BLaER1 treated with 17β-estradiol and CSF1 and Interleukin-3, amounts not matched to agents 10 nM and 100 nM (cell line): ENCODE measurements at regions not wholly inside any gene's neighbourhood (a gene's known extent, or its start where the extent isn't known, plus 50 kb on each side); places are given as distances from the start of the nearest gene placed in this dataset.

Source experiments
- H3K27ac ChIP-seq, 11 experiments: shearing (Covaris generic); formaldehyde crosslinking; 2 replicates each; pipeline ENCODE4 v1.8.1; 2022
- H3K27me3 ChIP-seq, 11 experiments: shearing (Covaris generic); formaldehyde crosslinking; 2 replicates each; pipeline ENCODE4 v1.8.1; 2022
- H3K36me3 ChIP-seq, 11 experiments: shearing (Covaris generic); formaldehyde crosslinking; 2 replicates each; pipeline ENCODE4 v1.8.1; 2022
- H3K4me1 ChIP-seq, 10 experiments: shearing (Covaris generic); formaldehyde crosslinking; 2 replicates each; pipeline ENCODE4 v1.8.1; 2022
- H3K4me2 ChIP-seq, 11 experiments: shearing (Covaris generic); formaldehyde crosslinking; 2 replicates each; pipeline ENCODE4 v1.8.1; 2022
- H3K4me3 ChIP-seq, 10 experiments: shearing (Covaris generic); formaldehyde crosslinking; 2 replicates each; pipeline ENCODE4 v1.8.1; 2022
- H3K9ac ChIP-seq, 11 experiments: shearing (Covaris generic); formaldehyde crosslinking; 2 replicates each; pipeline ENCODE4 v1.8.1; 2022
- H3K9me3 ChIP-seq, 11 experiments: shearing (Covaris generic); formaldehyde crosslinking; replicated peaks in 1 of 11; 2 replicates each; pipeline ENCODE4 v1.8.1; 2022
- H4K20me1 ChIP-seq, 11 experiments: shearing (Covaris generic); formaldehyde crosslinking; 2 replicates each; pipeline ENCODE4 v1.8.1; 2022
- Cebpa-rat ChIP-seq, 11 experiments: shearing (Covaris generic); IDR thresholded peaks; 2 replicates each; pipeline ENCODE4 v1.8.1; 2022

DNA sequence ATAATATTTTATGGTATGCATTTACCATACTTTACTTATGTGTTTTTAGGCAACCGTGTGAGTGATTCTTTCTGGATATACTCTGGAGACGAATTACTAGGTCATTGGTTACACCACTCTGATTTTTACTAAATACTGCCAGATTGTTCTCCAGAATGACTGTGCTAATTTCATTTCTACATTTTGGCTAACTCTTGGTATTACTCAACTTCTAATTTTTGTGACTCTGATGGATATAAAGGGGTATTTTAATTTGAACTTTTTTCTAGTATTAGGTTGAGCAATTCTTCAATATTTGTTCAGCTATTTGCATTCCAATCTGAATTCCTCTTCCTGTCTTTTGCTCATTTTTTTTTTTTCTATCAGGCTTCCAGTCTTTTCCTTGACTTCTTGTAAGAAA, 223.6 kb downstream of the MDFIC start:
- Histone ChIP-seq H3K36me3 (no peaks in the 10 kb centered on the region), H4K20me1 (no peaks in the 10 kb centered on the region), H3K27ac (peak overlapping the region in 5 of 11 experiments; percentile 13 to 71 (median 40); a peak in 8 of 22 replicates), H3K4me3 (no peak overlapping the region), H3K9me3 (peaks cover 0 to 10% (median 0%) of the 10 kb centered on the region in 11 experiments; a peak in 5 of 22 replicates), H3K9ac (no peak overlapping the region), H3K27me3 (no peaks in the 10 kb centered on the region), H3K4me2 (peak overlapping the region in 4 of 11 experiments; percentile 8 to 68 (median 32); a peak in 7 of 22 replicates), H3K4me1 (peaks cover 0 to 34% (median 2%) of the 10 kb centered on the region in 10 experiments; a peak in 6 of 20 replicates)
- no peak for TF ChIP-seq Cebpa-rat (IDR thresholded peaks at IDR 0.05)

- H3K36me3 ChIP-seq = no peaks in the 10 kb centered on the region
- no peak overlapping the region for H3K27ac ChIP-seq
- no peaks in the 10 kb centered on the region for H4K20me1 ChIP-seq
- no peak overlapping the region for H3K9ac ChIP-seq
- H3K4me2 ChIP-seq = no peak overlapping the region
- H3K4me3 ChIP-seq = no peak overlapping the region
- H3K9me3 ChIP-seq = peaks cover 0 to 18% (median 2%) of the 10 kb centered on the region in 11 experiments; a peak in 5 of 22 replicates
- H3K4me1 ChIP-seq = peaks cover 24 to 41% (median 27%) of the 10 kb centered on the region in 10 experiments
- TF ChIP-seq Cebpa-rat (IDR thresholded peaks at IDR 0.05) = no peak
- H3K27me3 ChIP-seq = no peaks in the 10 kb centered on the region
These were observed 215.9 kb downstream of the MDFIC start for GRCh38 chr7:115137816-115138215.

DNA sequence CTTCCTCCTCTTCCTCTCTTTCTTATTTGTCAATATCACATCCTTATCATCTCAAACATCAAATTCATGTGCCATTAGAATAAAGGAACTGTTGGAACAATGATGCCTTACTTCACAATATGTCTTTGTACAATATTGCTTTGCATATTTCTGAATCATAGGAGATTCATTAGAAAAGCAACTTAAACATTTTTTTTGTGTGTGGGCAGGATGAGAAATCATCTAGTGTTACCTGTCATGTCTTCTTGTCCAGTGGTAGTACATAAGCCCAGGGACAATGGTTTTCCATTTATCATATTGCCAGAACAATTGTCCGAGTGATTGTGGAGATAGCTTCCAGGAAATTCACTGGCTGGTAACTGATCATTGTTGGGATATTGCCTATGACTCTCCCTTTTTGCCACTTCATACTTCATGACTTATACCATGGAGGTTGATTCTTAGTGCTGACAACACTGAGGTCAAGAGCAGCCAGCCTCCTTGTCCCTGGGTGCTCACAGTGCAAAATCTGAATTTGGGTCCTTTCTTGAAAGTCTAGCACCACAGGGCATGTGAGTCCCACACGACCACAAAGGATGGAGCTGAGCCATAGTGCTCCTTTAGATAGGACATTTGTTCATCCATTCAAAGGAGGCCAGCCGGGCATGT, 215.0 kb downstream of the MDFIC start:
- H3K4me1 ChIP-seq = peaks cover 24 to 50% (median 27%) of the 10 kb centered on the region in 10 experiments
- no peak overlapping the region for H3K9ac ChIP-seq
- no peaks in the 10 kb centered on the region for H4K20me1 ChIP-seq
- no peak overlapping the region for H3K27ac ChIP-seq
- H3K27me3 ChIP-seq = no peaks in the 10 kb centered on the region
- no peak for TF ChIP-seq Cebpa-rat (IDR thresholded peaks at IDR 0.05)
- H3K4me3 ChIP-seq = no peak overlapping the region
- H3K4me2 ChIP-seq = peak overlapping the region; percentile 48 to 80 (median 70); a peak in 19 of 22 replicates
- H3K36me3 ChIP-seq = no peaks in the 10 kb centered on the region
- H3K9me3 ChIP-seq = peaks cover 0 to 22% (median 4%) of the 10 kb centered on the region in 11 experiments; a peak in 5 of 22 replicates

DNA sequence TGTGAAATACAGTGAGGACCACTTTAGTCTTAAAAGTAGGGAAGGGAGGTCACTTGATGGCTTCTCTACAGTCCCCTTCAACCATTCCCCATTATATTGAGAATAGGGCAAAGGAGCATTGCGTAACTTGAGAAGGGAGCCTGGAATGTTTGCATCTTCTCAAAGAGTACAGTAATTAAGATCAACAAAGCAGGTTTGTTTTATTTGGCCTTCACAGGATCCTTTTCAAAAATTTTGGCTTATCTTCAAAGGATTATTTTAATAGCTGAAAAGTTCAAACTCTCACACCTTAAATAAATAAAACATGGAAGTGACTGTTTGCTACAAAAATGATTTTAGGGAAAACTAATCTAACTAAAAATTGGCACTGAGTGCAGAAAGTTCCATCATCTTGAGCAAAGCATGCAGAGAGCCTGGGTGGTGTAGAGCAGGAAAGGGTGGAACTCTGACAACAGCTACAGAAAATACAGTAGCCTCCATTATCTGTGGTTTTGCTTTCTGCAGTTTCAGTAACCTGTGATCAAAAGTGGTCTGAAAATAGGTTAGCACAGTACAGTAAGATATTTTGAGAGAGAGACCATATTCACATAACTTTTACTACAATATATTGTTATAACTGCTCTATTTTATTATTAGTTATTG, 214.0 kb downstream of the MDFIC start:
- no peaks in the 10 kb centered on the region for H3K36me3 ChIP-seq
- H3K4me2 ChIP-seq = peak overlapping the region; percentile 48 to 80 (median 70)
- no peaks in the 10 kb centered on the region for H3K27me3 ChIP-seq
- peaks cover 0 to 22% (median 4%) of the 10 kb centered on the region in 11 experiments; a peak in 5 of 22 replicates for H3K9me3 ChIP-seq
- H3K4me1 ChIP-seq = peaks cover 24 to 50% (median 27%) of the 10 kb centered on the region in 10 experiments
- H4K20me1 ChIP-seq = no peaks in the 10 kb centered on the region
- H3K9ac ChIP-seq = no peak overlapping the region
- H3K27ac ChIP-seq = peak overlapping the region in 1 of 11 experiments; percentile 3; a peak in 1 of 22 replicates
- H3K4me3 ChIP-seq = no peak overlapping the region
- TF ChIP-seq Cebpa-rat (IDR thresholded peaks at IDR 0.05) = peak in 2 of 11 experiments; percentile 22 to 41; a peak in 1 of 22 replicates

GRCh38 chr7:115135146-115135545, 213.3 kb downstream of the MDFIC start:
- no peaks in the 10 kb centered on the region for H4K20me1 ChIP-seq
- H3K4me3 ChIP-seq = no peak overlapping the region; a peak in 1 of 20 replicates
- no peaks in the 10 kb centered on the region for H3K27me3 ChIP-seq
- H3K4me1 ChIP-seq = peaks cover 24 to 50% (median 27%) of the 10 kb centered on the region in 10 experiments
- peak overlapping the region; percentile 48 to 80 (median 70); a peak in 21 of 22 replicates for H3K4me2 ChIP-seq
- peak overlapping the region in 3 of 11 experiments; percentile 3 to 26 (median 26); a peak in 3 of 22 replicates for H3K27ac ChIP-seq
- no peaks in the 10 kb centered on the region for H3K36me3 ChIP-seq
- H3K9me3 ChIP-seq = peaks cover 0 to 17% (median 2%) of the 10 kb centered on the region in 11 experiments; a peak in 5 of 22 replicates
- no peak overlapping the region for H3K9ac ChIP-seq
- TF ChIP-seq Cebpa-rat (IDR thresholded peaks at IDR 0.05) = no peak

DNA sequence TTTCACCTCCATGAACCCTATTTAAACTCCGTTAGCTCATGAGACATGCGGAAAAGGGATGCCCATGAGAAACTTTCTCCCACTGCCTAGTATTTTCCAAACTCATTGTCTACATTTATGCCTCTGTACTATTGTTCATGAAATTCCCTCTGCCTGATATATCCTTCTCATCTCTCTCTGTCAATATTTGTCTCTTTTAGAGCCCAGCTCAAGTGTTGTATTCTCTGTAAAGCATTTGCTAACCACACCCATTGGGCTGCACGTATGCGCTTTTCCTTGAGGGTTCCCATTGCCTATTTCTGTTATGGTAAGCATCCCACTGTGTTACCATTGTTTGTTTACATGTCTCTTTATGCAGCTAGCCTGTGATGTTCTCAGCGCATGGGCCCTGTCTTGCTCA, 211.4 kb downstream of the MDFIC start:
- no peak overlapping the region for H3K4me3 ChIP-seq
- H3K27ac ChIP-seq = no peak overlapping the region
- H3K9ac ChIP-seq = no peak overlapping the region
- H3K4me1 ChIP-seq = peaks cover 24 to 50% (median 27%) of the 10 kb centered on the region in 10 experiments
- H3K4me2 ChIP-seq = no peak overlapping the region
- no peaks in the 10 kb centered on the region for H4K20me1 ChIP-seq
- no peaks in the 10 kb centered on the region for H3K27me3 ChIP-seq
- H3K9me3 ChIP-seq = peaks cover 0 to 12% (median 0%) of the 10 kb centered on the region in 11 experiments; a peak in 1 of 22 replicates
- TF ChIP-seq Cebpa-rat (IDR thresholded peaks at IDR 0.05) = no peak
- no peaks in the 10 kb centered on the region for H3K36me3 ChIP-seq

DNA sequence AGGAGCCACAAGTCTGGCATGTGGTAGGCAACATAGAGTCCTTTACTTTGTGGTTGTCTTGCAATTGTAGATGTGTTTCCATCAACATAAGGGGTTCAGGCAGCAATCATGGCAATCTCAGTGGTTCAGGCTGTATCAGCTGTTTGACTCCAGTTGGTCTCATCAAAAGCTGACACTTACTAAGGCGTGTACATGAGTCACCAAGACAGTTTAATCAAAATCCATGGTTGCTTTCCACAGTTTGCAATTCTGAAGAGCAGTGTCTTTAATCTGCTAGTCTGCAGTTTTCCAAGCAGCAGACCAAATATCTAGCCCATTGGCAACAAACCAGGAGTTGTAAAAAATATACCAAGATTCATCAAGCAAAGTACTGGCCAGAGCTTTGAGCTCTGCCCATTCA, 210.2 kb downstream of the MDFIC start:
- Histone ChIP-seq H3K27me3 (no peaks in the 10 kb centered on the region), H3K4me3 (no peak overlapping the region), H3K4me2 (peak overlapping the region in 2 of 11 experiments; percentile 1 to 28; a peak in 2 of 22 replicates), H3K27ac (no peak overlapping the region), H3K4me1 (peaks cover 23 to 44% (median 26%) of the 10 kb centered on the region in 10 experiments), H3K9me3 (peaks cover 0 to 12% (median 0%) of the 10 kb centered on the region in 11 experiments; a peak in 1 of 22 replicates), H3K9ac (no peak overlapping the region), H4K20me1 (no peaks in the 10 kb centered on the region), H3K36me3 (no peaks in the 10 kb centered on the region)
- no peak for TF ChIP-seq Cebpa-rat (IDR thresholded peaks at IDR 0.05)

DNA sequence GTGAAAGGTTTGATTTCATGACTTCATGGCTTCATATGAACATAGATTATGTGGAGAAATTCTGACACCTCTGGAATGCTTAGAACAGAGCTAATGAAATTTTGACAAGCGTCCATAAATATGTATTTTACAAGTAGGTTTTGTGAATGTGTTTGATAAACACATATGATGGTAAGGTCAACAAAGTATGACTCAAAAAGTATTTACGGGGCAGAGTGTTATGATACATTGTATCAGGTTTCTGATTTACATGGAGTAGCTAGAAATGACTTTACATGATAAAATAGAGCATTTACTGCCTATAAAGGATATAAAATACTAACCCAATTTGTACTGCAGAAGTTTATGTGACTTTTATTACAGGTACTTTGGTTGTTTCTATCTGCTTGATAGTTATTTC, 206.3 kb downstream of the MDFIC start:
- no peak overlapping the region for H3K4me3 ChIP-seq
- no peak overlapping the region for H3K27ac ChIP-seq
- no peak overlapping the region for H3K4me2 ChIP-seq
- H3K27me3 ChIP-seq = no peaks in the 10 kb centered on the region
- TF ChIP-seq Cebpa-rat (IDR thresholded peaks at IDR 0.05) = no peak
- no peak overlapping the region for H3K9ac ChIP-seq
- peaks cover 0 to 8% (median 0%) of the 10 kb centered on the region in 11 experiments; a peak in 1 of 22 replicates for H3K9me3 ChIP-seq
- H4K20me1 ChIP-seq = no peaks in the 10 kb centered on the region
- peaks cover 0 to 11% (median 0%) of the 10 kb centered on the region in 10 experiments; a peak in 3 of 20 replicates for H3K4me1 ChIP-seq
- no peaks in the 10 kb centered on the region for H3K36me3 ChIP-seq

DNA sequence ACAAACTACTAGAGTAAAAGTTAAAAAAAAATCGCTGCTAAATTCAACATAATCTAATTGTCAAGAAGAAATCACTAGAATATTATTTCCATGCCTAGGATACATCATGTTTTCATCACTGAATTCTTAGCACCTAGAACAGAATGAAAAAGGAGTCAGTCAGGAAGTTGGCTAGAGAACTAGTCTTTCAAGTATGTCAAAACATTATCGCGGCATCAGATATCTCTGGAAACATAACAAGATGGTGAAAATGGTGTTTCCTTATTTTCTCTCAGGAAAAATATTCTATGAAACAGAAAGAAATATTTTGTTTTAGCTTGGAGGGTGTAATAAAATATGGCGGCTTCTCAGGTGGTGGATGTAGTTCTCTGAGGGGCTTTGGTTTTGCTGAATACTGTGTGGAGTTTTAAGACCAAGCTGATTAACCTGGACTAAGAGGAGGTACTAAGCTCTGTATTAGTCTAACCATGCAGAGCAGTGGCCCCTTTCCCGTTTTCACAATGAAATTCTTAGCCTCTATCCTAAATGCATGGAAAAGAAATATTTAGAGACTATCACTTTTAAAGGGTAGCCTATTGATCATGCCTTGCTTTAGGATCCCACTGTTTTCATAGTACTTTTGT, 205.6 kb downstream of the MDFIC start:
- Histone ChIP-seq H3K9ac (no peak overlapping the region), H3K36me3 (no peaks in the 10 kb centered on the region), H3K27ac (no peak overlapping the region), H3K4me3 (no peak overlapping the region), H3K4me1 (peaks cover 0 to 6% (median 0%) of the 10 kb centered on the region in 10 experiments; a peak in 3 of 20 replicates), H4K20me1 (no peaks in the 10 kb centered on the region), H3K9me3 (peaks cover 0 to 3% (median 0%) of the 10 kb centered on the region in 11 experiments; a peak in 1 of 22 replicates), H3K4me2 (no peak overlapping the region), H3K27me3 (no peaks in the 10 kb centered on the region)
- no peak for TF ChIP-seq Cebpa-rat (IDR thresholded peaks at IDR 0.05)
